ENCODE measurements at regions not wholly inside any gene's neighbourhood (a gene's known extent, or its start where the extent isn't known, plus 50 kb on each side); places are given as distances from the start of the nearest gene placed in this dataset.

DNA sequence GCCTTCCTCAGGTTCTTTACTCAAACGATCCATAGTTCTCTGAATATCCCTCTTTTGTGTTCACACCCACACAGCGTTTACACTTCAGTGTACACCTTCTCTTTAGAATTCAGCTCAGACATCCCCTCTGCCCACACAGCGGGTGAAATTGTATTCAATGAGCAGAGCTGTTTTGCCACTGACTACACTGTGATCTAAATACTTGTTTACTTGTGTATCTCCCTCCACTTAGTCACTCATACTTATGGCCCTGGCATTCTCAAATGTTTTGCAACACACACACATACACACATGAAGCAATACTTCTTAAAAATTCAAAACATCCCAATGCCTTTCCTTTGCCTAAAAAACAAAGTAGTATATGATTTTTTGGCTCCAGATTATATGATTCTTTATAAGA lies 297.1 kb downstream of the TMX3 start:
- TF ChIP-seq, protein P1, sequence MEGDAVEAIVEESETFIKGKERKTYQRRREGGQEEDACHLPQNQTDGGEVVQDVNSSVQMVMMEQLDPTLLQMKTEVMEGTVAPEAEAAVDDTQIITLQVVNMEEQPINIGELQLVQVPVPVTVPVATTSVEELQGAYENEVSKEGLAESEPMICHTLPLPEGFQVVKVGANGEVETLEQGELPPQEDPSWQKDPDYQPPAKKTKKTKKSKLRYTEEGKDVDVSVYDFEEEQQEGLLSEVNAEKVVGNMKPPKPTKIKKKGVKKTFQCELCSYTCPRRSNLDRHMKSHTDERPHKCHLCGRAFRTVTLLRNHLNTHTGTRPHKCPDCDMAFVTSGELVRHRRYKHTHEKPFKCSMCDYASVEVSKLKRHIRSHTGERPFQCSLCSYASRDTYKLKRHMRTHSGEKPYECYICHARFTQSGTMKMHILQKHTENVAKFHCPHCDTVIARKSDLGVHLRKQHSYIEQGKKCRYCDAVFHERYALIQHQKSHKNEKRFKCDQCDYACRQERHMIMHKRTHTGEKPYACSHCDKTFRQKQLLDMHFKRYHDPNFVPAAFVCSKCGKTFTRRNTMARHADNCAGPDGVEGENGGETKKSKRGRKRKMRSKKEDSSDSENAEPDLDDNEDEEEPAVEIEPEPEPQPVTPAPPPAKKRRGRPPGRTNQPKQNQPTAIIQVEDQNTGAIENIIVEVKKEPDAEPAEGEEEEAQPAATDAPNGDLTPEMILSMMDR (IDR thresholded peaks at IDR 0.05), result no peak
- no peak for TF ChIP-seq EP300 (IDR thresholded peaks at IDR 0.05)
- no peak for TF ChIP-seq POLR2A (IDR thresholded peaks at IDR 0.05)
- TF ChIP-seq POLR2AphosphoS5 (IDR thresholded peaks at IDR 0.05), result no peak

Data from upper lobe of left lung (tissue), 4 donors.